GM18508 (cell line): ENCODE measurements at regions not wholly inside any gene's neighbourhood (a gene's known extent, or its start where the extent isn't known, plus 50 kb on each side); places are given as distances from the start of the nearest gene placed in this dataset.

Experiments used
- ATAC-seq: cut with Tn5 transposase; IDR thresholded peaks from one replicate; pipeline ENCODE4 v1.9.1; 2021; ENCODE audit warnings: moderate number of reproducible peaks; ENCODE audit not compliant: insufficient read depth, unreplicated experiment

GRCh38 chr6:40706178-40706577 lies 119.0 kb upstream of the LRFN2 start:
- no peak for ATAC-seq

- no peak for ATAC-seq
These were observed 118.2 kb upstream of the LRFN2 start for GRCh38 chr6:40705354-40705753.

GRCh38 chr6:40701352-40702007 lies 114.3 kb upstream of the LRFN2 start:
- no peak for ATAC-seq

- ATAC-seq, result no peak
These were observed 112.9 kb upstream of the LRFN2 start for GRCh38 chr6:40700006-40700580.

GRCh38 chr6:40695750-40696415 lies 108.7 kb upstream of the LRFN2 start:
- no peak for ATAC-seq

- no peak for ATAC-seq
These were observed 108.0 kb upstream of the LRFN2 start for GRCh38 chr6:40695114-40695513.

- ATAC-seq, result no peak
These were observed 106.6 kb upstream of the LRFN2 start for GRCh38 chr6:40693768-40694167.

GRCh38 chr6:40692337-40692736 lies 105.2 kb upstream of the LRFN2 start:
- no peak for ATAC-seq

- no peak for ATAC-seq
These were observed 102.0 kb upstream of the LRFN2 start for GRCh38 chr6:40689185-40689584.

- no peak for ATAC-seq
These were observed 101.1 kb upstream of the LRFN2 start for GRCh38 chr6:40688214-40688761.

- ATAC-seq, result no peak
These were observed 98.7 kb upstream of the LRFN2 start for GRCh38 chr6:40685862-40686261.

- ATAC-seq, result no peak
These were observed 94.5 kb upstream of the LRFN2 start for GRCh38 chr6:40681622-40682021.

GRCh38 chr6:40678941-40679340 lies 91.8 kb upstream of the LRFN2 start:
- ATAC-seq, result no peak

- ATAC-seq, result no peak
These were observed 87.0 kb upstream of the LRFN2 start for GRCh38 chr6:40674170-40674569.

- ATAC-seq, result no peak
These were observed 84.9 kb upstream of the LRFN2 start for GRCh38 chr6:40672087-40672486.

GRCh38 chr6:40671694-40672050 lies 84.5 kb upstream of the LRFN2 start:
- no peak for ATAC-seq

- no peak for ATAC-seq
These were observed 84.0 kb upstream of the LRFN2 start for GRCh38 chr6:40671001-40671693.

- ATAC-seq, result no peak
These were observed 82.2 kb upstream of the LRFN2 start for GRCh38 chr6:40669343-40669742.

- no peak for ATAC-seq
These were observed 81.0 kb upstream of the LRFN2 start for GRCh38 chr6:40668203-40668602.

GRCh38 chr6:40666530-40666929 lies 79.4 kb upstream of the LRFN2 start:
- no peak for ATAC-seq

- ATAC-seq, result no peak
These were observed 74.6 kb upstream of the LRFN2 start for GRCh38 chr6:40661726-40662125.
